ENCODE measurements at regions not wholly inside any gene's neighbourhood (a gene's known extent, or its start where the extent isn't known, plus 50 kb on each side); places are given as distances from the start of the nearest gene placed in this dataset.

DNA sequence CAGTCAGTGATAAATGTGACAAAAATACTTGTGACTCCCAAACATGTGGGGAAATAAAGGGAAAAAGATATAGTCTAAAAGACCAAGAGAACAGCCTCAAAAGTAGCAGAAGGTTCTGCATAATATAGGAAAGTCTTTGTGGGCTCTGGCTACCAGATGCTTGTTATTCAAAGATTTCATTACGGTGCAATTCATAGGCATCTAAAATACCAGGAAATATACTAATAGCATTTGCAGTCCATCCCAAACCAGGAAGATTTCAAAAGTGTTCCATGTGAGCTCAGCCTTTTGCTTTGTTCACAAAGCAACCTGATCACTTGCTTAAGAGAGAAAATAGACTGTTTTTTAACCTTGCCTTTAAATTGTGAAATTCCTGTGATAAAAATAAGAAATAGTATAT is 506.7 kb upstream of the MARCKS start:
- TF ChIP-seq, protein P1, sequence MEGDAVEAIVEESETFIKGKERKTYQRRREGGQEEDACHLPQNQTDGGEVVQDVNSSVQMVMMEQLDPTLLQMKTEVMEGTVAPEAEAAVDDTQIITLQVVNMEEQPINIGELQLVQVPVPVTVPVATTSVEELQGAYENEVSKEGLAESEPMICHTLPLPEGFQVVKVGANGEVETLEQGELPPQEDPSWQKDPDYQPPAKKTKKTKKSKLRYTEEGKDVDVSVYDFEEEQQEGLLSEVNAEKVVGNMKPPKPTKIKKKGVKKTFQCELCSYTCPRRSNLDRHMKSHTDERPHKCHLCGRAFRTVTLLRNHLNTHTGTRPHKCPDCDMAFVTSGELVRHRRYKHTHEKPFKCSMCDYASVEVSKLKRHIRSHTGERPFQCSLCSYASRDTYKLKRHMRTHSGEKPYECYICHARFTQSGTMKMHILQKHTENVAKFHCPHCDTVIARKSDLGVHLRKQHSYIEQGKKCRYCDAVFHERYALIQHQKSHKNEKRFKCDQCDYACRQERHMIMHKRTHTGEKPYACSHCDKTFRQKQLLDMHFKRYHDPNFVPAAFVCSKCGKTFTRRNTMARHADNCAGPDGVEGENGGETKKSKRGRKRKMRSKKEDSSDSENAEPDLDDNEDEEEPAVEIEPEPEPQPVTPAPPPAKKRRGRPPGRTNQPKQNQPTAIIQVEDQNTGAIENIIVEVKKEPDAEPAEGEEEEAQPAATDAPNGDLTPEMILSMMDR (IDR thresholded peaks at IDR 0.05; ENCODE audit: extremely low read depth in 1 of 2, insufficient read depth in 1 of 2, low read depth in 1 of 2, low read length in 2 of 2): no peak
- TF ChIP-seq EZH2 (IDR thresholded peaks at IDR 0.05; ENCODE audit: borderline replicate concordance, low read depth, low read length, severe bottlenecking) (no peak), POLR2A (IDR thresholded peaks at IDR 0.05; ENCODE audit: low read depth, low read length) (no peak)

All from endothelial cell of umbilical vein (primary cell).